Stimulated activated CD8-positive, alpha-beta memory T cell treated with anti-CD3 and anti-CD28 coated beads, Interleukin-2, amount 100 ng/mL, for 48 hours (primary cell): ENCODE measurements at regions not wholly inside any gene's neighbourhood (a gene's known extent, or its start where the extent isn't known, plus 50 kb on each side); places are given as distances from the start of the nearest gene placed in this dataset.
A peak's percentile ranks its signal among the peaks of the same experiment; 100 is the strongest.
"Not testable (repeated sequence)": the region's sequence is repeated elsewhere in the genome, so short reads cannot be mapped to it uniquely, and the experiment has no call there.

ENCODE experiments used
- DNase-seq, 2 donors: peaks; one replicate each; pipeline ENCODE4 v3.0.0-alpha.2; 2020; ENCODE audit warnings: low read depth in 2 of 2

GRCh38 chr16:72729552-72729951 is 318.4 kb downstream of the ZFHX3 start:
- not testable (repeated sequence) for DNase-seq

DNA sequence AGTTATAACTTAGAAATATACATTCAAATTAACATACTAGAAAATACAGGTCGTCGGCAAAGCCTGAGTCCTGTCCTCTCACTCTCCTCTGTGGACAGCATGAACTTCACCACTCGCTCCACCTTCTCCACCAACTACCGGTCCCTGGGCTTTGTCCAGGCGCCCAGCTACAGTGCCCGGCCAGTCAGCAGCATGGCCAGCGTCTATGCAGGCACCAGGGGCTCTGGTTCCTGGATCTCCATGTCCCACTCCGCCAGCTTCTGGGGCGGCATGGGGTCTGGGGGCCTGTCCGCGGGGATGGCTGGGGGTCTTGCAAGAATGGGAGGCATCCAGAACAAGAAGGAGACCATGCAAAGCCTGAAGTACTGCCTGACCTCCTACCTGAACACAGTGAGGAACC is 319.4 kb downstream of the ZFHX3 start:
- no peak for DNase-seq

- DNase-seq = no peak
Measured at GRCh38 chr16:72727565-72727964, 320.4 kb downstream of the ZFHX3 start.

GRCh38 chr16:72725643-72726042 is 322.3 kb downstream of the ZFHX3 start:
- no peak for DNase-seq

DNA sequence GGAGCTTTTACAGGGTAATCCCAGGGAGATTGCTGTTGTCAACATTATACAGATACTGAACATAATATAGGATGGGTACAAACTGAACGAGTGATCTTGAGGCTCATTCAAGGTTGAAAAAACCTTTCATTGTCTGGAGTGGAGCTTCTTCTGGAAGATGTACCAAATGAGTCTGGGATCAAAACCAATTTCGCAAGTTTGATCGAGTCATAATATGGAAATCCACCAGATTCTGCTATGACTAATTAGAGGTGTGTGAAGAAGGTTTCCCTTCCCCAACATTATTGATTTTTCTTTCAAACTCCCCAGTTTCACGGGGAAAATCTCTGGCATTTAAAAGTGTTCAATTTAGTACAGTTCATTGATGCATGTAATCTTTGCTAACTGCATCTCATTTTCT is 324.1 kb downstream of the ZFHX3 start:
- no peak for DNase-seq

DNA sequence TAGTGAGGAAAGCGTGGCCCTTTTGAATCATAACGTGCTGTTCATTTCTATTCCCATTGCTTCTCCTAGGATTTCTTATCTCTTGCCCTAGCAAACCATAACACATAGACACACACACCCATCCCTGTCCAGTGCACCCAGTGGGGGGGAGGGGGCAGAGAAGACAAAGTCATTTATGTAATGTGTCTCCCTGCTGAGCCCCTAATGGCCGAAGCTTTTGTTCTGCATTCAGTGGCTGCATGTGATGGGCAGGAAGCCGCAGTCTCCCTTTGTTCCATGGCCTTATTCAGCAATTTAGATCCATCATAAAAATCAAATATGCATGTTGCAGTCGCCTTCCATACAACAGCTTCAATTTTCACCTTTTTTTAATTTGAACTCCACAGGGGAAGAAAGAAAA is 325.4 kb downstream of the ZFHX3 start:
- DNase-seq = no peak

DNA sequence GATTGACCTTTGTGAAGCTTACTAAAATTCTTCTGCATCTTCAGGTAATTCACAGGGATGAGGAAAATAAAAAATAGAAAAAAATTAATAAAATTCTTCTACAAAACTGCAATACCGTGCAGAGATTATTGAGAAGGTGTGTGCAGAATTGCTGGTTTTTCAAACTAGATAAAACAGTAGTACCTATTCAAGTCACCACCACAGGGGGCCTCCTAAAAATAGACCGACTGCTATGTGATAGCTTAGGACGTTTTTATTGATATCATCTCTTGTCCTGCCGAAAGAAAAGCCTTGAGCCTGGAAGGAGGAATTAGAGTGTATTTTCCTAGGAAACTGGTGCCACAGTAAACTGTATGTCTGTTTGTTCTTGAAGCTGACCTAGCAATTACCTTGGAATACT is 325.9 kb downstream of the ZFHX3 start:
- DNase-seq = no peak

DNA sequence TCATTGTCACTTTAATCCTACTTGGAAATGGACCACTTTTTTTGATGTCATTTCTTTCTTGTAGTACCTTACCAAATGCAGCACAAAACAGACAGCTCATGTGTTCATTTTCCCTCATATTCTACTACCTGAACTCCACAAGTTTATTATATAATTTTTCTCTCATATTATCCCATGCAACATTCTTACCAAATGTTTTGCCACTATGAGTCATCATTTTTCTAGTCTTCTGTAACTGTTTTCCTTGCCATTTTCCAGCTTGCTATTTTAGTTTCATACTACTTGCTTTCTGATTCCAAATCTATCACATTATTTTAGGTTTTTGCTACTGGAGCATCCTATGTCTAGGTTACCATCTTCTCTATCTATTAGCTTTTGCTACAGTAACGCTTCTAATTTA is 332.7 kb downstream of the ZFHX3 start:
- no peak for DNase-seq

GRCh38 chr16:72711823-72712222 is 336.1 kb downstream of the ZFHX3 start:
- no peak for DNase-seq

DNA sequence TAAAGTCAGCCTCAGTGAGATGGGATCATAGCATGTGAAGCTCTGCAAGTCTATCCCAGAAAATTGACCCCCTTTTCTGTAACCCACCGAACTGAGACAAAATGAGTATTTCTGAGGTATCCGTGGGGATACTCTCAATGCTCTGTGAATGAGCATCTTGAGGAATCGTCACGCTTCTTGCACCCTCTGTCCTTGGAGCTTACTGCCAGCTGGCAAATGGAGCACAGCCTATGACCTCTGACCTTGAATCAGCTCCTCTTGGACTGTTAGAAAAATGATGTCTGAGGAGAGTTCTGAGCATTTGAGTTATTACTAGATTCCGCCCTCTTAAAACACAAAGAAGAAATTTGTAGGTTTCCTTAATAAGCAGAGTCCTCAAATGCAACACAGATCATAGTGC is 342.1 kb downstream of the ZFHX3 start:
- DNase-seq = no peak

DNA sequence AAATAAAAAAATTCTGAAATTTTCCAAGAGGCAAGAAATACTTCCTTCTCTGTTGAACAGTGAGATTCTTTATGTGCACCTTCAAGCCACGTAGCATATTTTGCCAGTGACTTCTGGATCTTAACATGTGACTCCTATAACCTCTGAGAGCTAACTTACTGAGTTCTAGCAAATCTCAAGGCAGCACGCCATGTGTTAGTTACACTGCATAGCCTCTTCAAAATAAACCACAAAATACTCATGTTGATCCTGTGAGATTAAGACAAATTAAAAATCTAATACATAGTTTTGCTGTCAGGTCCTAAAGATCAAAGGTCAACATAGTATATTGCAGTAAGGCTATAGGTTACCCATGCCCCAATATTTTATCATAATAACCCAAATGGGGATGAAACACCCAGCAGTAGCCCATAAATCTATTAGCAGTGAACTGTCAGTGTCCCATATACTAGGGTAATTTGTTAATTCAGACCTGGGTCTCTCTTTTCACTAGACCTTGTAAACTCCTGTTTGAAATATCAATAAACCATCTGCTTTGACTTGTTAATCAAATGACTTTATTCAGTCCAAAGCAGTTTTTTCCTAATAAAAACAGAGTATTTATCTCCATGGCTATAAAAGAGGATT is 343.1 kb downstream of the ZFHX3 start:
- DNase-seq = no peak

DNA sequence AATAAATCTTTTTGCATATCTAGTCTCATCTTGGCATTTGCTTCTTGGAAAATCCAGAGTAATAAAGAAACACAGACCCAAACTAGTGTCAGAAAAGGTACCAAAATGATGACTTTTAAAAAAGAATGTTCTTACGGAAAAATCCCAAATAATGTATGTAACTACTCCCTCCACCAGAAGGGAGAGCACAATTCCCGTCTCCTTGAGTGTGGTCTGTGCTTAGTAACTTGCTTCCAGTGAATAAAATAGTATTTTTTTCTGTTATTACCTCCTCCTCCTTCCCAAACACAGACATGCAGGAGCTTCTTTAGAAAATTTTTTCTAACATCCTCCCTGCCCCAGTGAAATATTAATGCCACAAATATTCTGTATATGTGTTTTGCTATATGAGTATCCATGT is 358.1 kb downstream of the ZFHX3 start:
- DNase-seq = no peak

DNA sequence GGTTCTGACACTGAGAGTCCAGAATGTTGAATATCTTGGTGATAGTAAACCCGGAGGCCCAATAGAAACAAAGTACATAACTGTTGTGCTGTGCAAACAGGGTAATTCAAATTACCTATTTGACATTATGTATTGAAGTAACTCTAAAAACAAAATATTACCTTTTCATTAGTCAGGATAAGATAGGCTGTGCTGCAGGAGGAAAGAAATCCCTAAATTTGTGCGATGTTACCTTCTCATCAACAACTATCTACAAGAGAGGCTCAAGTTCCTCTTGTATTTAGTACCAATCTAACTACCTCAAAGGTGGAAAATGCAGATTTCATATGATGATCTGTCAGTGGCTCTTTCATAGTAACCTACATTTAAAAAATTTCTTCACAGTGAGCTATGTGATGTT is 367.2 kb downstream of the ZFHX3 start:
- no peak for DNase-seq

GRCh38 chr16:72679856-72680255 is 368.1 kb downstream of the ZFHX3 start:
- DNase-seq = no peak

- no peak for DNase-seq
Measured at GRCh38 chr16:72677662-72678447, 370.1 kb downstream of the ZFHX3 start.

- DNase-seq = no peak
Measured at GRCh38 chr16:72673118-72673517, 374.8 kb downstream of the ZFHX3 start.

DNA sequence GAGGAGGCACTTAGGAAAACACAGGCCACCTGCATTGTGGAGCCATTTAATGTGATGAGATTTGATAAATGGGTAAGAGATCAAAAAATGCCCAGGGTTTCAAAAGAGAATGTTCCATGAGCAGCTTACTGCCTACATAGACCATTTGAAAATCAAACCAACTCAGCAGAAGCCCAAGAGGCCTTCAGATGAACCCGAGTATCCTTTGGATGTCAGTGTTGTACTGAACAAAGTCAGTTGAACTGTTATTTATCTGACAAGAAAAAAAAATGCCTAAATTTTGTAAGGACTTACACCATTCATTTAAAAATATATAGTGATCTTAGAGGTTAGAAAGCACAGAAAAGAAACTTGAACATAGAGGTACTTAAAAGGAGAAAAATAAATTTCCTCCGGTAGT is 381.7 kb downstream of the ZFHX3 start:
- DNase-seq = no peak

DNA sequence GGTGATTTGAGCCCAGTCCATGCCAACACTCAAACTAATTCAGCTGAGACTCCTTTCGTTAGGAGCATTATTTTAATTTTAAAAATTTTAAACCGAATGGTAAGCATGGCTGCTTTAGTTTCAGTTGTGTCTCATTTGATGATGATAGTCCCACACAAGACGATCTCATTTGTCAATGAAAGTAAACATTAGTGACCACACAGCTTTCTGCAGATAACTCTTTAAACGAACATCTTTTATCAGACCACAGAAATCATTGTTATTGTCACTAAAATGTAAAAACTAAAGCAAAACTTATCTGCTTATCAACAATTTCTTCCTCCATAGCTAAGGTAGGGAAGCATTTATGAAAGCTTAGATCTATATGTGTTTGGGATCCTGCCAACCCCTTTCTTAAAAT is 382.2 kb downstream of the ZFHX3 start:
- DNase-seq = no peak

- peak; percentile 80 to 92 for DNase-seq
Measured at GRCh38 chr16:72664509-72665408, 383.2 kb downstream of the ZFHX3 start.

DNA sequence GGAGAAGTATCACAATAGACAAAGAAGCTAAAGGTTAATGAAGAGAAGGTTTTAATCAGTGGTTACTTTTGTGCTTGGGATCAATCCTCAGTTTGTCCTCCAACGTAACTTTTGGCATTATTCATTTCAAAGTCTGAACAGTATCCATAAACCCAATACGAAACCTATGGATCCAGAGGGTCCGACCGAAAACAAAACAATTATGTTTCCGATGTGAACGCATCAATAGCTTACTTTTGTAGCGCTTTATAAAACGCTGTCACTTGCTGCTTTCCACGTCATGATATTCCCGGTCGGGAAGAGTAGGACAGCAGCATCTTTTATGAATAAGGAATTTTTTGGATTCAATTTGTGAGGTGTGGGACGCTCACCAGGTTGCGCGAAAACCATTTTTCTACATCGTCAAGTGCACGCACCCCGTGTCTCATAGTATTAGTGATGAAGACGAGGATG is 383.8 kb downstream of the ZFHX3 start:
- no peak for DNase-seq

GRCh38 chr16:72658888-72659717 is 388.8 kb downstream of the ZFHX3 start:
- no peak for DNase-seq

GRCh38 chr16:72657791-72658190 is 390.1 kb downstream of the ZFHX3 start:
- DNase-seq = no peak
